ENCODE measurements at regions not wholly inside any gene's neighbourhood (a gene's known extent, or its start where the extent isn't known, plus 50 kb on each side); places are given as distances from the start of the nearest gene placed in this dataset.

DNA sequence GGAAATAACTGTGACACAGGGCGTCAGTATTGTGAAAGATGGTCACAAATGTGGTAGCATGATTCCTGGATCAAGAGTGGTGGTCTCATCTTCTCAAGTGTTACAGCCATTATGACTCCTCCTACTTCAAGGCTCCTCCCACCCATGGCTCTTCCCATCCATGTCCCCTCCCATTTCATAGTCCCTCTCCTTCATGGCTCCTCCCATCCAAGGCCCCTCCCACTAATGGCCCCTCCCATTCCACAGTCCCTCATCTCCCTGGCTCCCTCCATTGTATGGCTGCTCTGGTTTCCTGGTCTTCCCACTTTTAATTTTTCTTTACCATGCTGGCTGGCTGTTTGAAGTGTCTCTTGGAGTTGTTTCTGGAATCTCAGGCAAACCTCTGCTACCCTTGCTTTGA is 1375.2 kb upstream of the TMEM132C start:
- H3K4me1 ChIP-seq (replicated peaks; ENCODE audit: insufficient read depth) = no peaks in the 10 kb centered on the region
- H3K9me3 ChIP-seq (ENCODE audit: insufficient read depth, low read depth) = no peaks in the 10 kb centered on the region
- ChIA-PET POLR2A (ENCODE audit: unreplicated experiment) (no interaction called here), CTCF (no interaction called here)
- TF ChIP-seq EZH2 (IDR thresholded peaks at IDR 0.05; ENCODE audit: low read depth) = no peak
- TF ChIP-seq, protein P1, sequence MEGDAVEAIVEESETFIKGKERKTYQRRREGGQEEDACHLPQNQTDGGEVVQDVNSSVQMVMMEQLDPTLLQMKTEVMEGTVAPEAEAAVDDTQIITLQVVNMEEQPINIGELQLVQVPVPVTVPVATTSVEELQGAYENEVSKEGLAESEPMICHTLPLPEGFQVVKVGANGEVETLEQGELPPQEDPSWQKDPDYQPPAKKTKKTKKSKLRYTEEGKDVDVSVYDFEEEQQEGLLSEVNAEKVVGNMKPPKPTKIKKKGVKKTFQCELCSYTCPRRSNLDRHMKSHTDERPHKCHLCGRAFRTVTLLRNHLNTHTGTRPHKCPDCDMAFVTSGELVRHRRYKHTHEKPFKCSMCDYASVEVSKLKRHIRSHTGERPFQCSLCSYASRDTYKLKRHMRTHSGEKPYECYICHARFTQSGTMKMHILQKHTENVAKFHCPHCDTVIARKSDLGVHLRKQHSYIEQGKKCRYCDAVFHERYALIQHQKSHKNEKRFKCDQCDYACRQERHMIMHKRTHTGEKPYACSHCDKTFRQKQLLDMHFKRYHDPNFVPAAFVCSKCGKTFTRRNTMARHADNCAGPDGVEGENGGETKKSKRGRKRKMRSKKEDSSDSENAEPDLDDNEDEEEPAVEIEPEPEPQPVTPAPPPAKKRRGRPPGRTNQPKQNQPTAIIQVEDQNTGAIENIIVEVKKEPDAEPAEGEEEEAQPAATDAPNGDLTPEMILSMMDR (conservative IDR thresholded peaks at IDR 0.05) = no peak
- no peaks in the 10 kb centered on the region for H3K36me3 ChIP-seq (ENCODE audit: low read depth)
- BruUV-seq (replicated peaks) = no TSS peak
- no peaks in the 10 kb centered on the region for H3F3A ChIP-seq (ENCODE audit: insufficient read depth, low read depth)
- no peak overlapping the region for H3K4me2 ChIP-seq
- no peaks in the 10 kb centered on the region for H4K20me1 ChIP-seq (ENCODE audit: insufficient read depth)
- intact Hi-C loops (cut with micrococcal nuclease; ENCODE audit: unreplicated experiment) = no loop called here
- no peak overlapping the region for H3K4me3 ChIP-seq
- no peak overlapping the region for H3K27ac ChIP-seq
- no peak overlapping the region for H2AFZ ChIP-seq
- no peaks in the 10 kb centered on the region for H3K9me2 ChIP-seq (ENCODE audit: insufficient read depth)
- no peaks in the 10 kb centered on the region for H3K79me2 ChIP-seq (ENCODE audit: low read depth)
- DNase-seq = no peak
- 0 out of 2 replicates have a peak, but pooled peaks cover 14% of the 10 kb centered on the region for H3K27me3 ChIP-seq (ENCODE audit: insufficient read depth, low read depth)

DNA sequence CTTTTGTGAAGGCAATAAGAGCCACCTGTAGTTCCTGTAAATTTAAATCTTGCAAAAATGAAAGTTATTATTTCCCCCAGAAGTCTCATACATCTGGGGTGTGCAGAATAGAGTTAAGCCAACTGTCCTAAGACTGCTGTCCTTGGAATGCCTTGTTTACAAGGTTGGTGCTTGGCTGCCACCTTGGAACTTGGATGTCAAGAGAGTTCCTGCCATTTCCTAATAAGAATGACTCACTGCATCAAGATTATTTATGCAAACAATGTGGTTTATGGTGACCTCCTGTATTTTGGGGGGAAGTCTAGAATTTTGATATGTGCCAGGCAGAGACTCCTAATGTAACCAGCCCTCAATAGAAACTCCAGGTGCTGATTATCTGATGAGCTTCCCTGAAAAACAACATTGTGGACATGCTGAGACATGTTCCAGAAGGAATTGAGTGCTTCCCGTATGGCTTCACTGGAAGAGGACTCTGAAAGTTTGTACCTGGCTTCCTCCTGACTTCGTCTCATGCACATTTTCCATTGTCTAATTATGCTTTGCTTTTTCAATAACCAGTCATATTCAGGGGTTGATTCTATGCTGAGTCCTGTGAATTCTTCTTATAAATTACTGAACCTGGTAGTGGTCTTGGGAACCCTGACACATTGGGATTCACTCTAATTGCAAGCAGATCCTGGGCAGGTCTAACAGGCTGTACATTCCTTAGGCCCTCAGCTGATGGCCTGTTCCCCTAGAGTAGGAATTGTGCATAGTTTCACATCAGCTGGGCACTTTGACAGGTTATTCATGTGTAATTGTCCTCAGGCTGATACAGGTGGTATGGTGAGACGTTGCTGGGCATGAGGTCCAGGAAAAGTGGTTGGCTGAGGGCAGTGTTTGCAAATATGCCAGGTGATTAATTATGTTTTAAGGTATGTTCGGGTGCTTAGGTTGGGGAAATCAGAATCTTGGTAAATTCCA is 1370.7 kb upstream of the TMEM132C start:
- H3K4me1 ChIP-seq (replicated peaks; ENCODE audit: insufficient read depth) = no peaks in the 10 kb centered on the region
- H3F3A ChIP-seq (ENCODE audit: insufficient read depth, low read depth) = no peaks in the 10 kb centered on the region
- no peak overlapping the region for H3K27ac ChIP-seq
- no peaks in the 10 kb centered on the region for H3K36me3 ChIP-seq (ENCODE audit: low read depth)
- ChIA-PET CTCF (no interaction called here), POLR2A (ENCODE audit: unreplicated experiment) (no interaction called here)
- DNase-seq = peak in 1 of 2 experiments; percentile 39
- no peaks in the 10 kb centered on the region for H3K9me3 ChIP-seq (ENCODE audit: insufficient read depth, low read depth)
- no TSS peak for BruUV-seq (replicated peaks)
- H4K20me1 ChIP-seq (ENCODE audit: insufficient read depth) = no peaks in the 10 kb centered on the region
- H3K79me2 ChIP-seq (ENCODE audit: low read depth) = no peaks in the 10 kb centered on the region
- H3K9me2 ChIP-seq (ENCODE audit: insufficient read depth) = no peaks in the 10 kb centered on the region
- TF ChIP-seq EZH2 (IDR thresholded peaks at IDR 0.05; ENCODE audit: low read depth) = no peak
- TF ChIP-seq, protein P1 (conservative IDR thresholded peaks at IDR 0.05) = no peak
- H2AFZ ChIP-seq = no peak overlapping the region
- peaks cover 28% of the 10 kb centered on the region for H3K27me3 ChIP-seq (ENCODE audit: insufficient read depth, low read depth)
- intact Hi-C loops (cut with micrococcal nuclease; ENCODE audit: unreplicated experiment) = no loop called here
- no peak overlapping the region for H3K4me2 ChIP-seq
- no peak overlapping the region for H3K4me3 ChIP-seq

DNA sequence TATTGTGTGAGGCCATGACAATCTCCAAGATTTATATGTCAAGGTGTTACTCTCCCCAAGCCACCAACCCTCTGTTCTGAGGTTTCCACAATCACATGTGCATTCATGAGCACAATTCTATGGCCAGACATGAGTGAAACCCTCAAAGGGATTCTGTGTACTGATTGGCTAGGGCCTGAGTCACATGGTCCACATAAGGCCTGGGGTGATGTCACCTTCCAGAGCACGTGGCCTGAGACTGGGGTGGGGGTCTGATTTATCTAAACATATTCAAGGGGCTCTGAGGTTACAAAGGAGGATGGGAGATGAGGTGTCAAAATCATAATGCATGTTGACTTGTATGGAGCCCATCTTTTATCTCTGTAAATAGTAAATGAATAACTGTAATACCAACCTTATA is 1369.9 kb upstream of the TMEM132C start:
- Histone ChIP-seq H3K36me3 (ENCODE audit: low read depth) (no peaks in the 10 kb centered on the region), H3K9me2 (ENCODE audit: insufficient read depth) (no peaks in the 10 kb centered on the region), H3K27ac (no peak overlapping the region), H3K27me3 (ENCODE audit: insufficient read depth, low read depth) (peaks cover 28% of the 10 kb centered on the region), H4K20me1 (ENCODE audit: insufficient read depth) (no peaks in the 10 kb centered on the region), H3K4me3 (no peak overlapping the region), H3K4me1 (replicated peaks; ENCODE audit: insufficient read depth) (no peaks in the 10 kb centered on the region), H2AFZ (no peak overlapping the region), H3K4me2 (no peak overlapping the region), H3K79me2 (ENCODE audit: low read depth) (no peaks in the 10 kb centered on the region), H3F3A (ENCODE audit: insufficient read depth, low read depth) (no peaks in the 10 kb centered on the region), H3K9me3 (ENCODE audit: insufficient read depth, low read depth) (no peaks in the 10 kb centered on the region)
- POLR2A ChIA-PET (ENCODE audit: unreplicated experiment) = no interaction called here
- CTCF ChIA-PET = no interaction called here
- TF ChIP-seq, protein P1 (conservative IDR thresholded peaks at IDR 0.05) = no peak
- no peak for TF ChIP-seq EZH2 (IDR thresholded peaks at IDR 0.05; ENCODE audit: low read depth)
- BruUV-seq (replicated peaks) = no TSS peak
- intact Hi-C loops (cut with micrococcal nuclease; ENCODE audit: unreplicated experiment) = no loop called here
- DNase-seq = no peak
